ENCODE measurements at regions not wholly inside any gene's neighbourhood (a gene's known extent, or its start where the extent isn't known, plus 50 kb on each side); places are given as distances from the start of the nearest gene placed in this dataset.

DNA sequence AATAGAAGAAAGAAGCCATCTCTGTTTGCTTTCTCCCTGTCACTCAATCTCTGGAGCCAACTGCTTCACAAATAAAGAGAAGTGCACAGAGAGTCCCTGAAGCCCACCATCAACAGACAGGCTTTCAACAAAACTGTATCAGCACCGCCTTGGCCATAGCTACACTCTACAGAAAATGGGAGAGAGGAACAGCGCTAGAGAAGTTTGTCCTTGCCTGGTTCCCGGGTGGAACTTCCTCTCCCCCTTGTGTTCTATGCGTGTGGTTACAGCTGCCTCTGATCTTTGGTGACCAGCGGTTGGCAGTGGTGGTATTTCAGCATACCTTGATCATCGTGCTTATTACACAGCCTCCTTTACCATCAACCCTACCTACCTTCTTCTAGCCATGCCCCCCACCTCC is 91.4 kb upstream of the CCL2 start:
- no peak for TF ChIP-seq CEBPB (IDR thresholded peaks at IDR 0.05)
- TF ChIP-seq, protein P1, sequence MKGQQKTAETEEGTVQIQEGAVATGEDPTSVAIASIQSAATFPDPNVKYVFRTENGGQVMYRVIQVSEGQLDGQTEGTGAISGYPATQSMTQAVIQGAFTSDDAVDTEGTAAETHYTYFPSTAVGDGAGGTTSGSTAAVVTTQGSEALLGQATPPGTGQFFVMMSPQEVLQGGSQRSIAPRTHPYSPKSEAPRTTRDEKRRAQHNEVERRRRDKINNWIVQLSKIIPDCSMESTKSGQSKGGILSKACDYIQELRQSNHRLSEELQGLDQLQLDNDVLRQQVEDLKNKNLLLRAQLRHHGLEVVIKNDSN (IDR thresholded peaks at IDR 0.05): no peak
- no peak for TF ChIP-seq TAF1 (IDR thresholded peaks at IDR 0.05; ENCODE audit: low read depth)
- TF ChIP-seq EGR1 (IDR thresholded peaks at IDR 0.05): no peak
- TF ChIP-seq RAD21 (IDR thresholded peaks at IDR 0.05; ENCODE audit: low read depth): no peak
- no peak for TF ChIP-seq NFIC (IDR thresholded peaks at IDR 0.05)

Measured in Ishikawa (cell line).